ENCODE measurements at regions not wholly inside any gene's neighbourhood (a gene's known extent, or its start where the extent isn't known, plus 50 kb on each side); places are given as distances from the start of the nearest gene placed in this dataset.

DNA sequence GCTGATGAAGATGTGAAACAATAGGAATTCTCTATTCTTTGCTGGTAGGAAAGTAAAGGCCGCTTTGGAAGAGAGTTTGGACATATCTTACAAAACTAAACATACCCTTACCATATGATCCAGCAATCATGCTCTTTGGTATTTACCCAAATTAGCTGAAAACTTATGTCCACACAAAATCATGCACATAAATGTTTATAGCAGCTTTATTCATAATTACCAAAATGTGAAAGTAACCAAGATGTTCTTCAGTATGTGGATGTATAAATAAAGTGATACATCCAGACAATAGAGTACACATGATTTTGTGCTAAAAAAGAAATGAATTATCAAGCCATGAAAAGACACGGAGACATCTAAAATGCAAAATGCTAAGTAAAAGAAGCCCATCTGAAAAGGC lies 98.7 kb upstream of the SLC35F3 start:
- DNase-seq (no peak), ATAC-seq (ENCODE audit: low read depth) (no peak)
- H3K36me3 ChIP-seq (replicated peaks in 1 of 2; ENCODE audit: control extremely low read depth in 1 of 2, control insufficient read depth in 1 of 2, extremely low read depth in 1 of 2, insufficient read depth in 2 of 2, low read length in 1 of 2), result no peaks in the 10 kb centered on the region
- Mint-ChIP-seq H3K27ac (no peak overlapping the region), H3K27me3 (no peaks in the 10 kb centered on the region), H3K9me3 (ENCODE audit: insufficient read depth) (no peaks in the 10 kb centered on the region), H3K4me3 (no peak overlapping the region), H3K4me1 (no peaks in the 10 kb centered on the region)
- no peaks in the 10 kb centered on the region for H3K79me2 ChIP-seq (ENCODE audit: control insufficient read depth, insufficient read depth, low read length)
- H3K4me2 ChIP-seq (replicated peaks; ENCODE audit: low read depth, low read length, poor library complexity, severe bottlenecking), result no peak overlapping the region
- H3K4me1 ChIP-seq (ENCODE audit: control insufficient read depth in 2 of 2, insufficient read depth in 2 of 2, low read length in 2 of 2), result no peaks in the 10 kb centered on the region
- no CpG with 5 or more reads among the region's 2 CpGs for WGBS (ENCODE audit: insufficient coverage)
- H4K20me1 ChIP-seq (ENCODE audit: control insufficient read depth, insufficient read depth, low read length, poor library complexity, severe bottlenecking), result no peaks in the 10 kb centered on the region
- TF ChIP-seq, protein P1, sequence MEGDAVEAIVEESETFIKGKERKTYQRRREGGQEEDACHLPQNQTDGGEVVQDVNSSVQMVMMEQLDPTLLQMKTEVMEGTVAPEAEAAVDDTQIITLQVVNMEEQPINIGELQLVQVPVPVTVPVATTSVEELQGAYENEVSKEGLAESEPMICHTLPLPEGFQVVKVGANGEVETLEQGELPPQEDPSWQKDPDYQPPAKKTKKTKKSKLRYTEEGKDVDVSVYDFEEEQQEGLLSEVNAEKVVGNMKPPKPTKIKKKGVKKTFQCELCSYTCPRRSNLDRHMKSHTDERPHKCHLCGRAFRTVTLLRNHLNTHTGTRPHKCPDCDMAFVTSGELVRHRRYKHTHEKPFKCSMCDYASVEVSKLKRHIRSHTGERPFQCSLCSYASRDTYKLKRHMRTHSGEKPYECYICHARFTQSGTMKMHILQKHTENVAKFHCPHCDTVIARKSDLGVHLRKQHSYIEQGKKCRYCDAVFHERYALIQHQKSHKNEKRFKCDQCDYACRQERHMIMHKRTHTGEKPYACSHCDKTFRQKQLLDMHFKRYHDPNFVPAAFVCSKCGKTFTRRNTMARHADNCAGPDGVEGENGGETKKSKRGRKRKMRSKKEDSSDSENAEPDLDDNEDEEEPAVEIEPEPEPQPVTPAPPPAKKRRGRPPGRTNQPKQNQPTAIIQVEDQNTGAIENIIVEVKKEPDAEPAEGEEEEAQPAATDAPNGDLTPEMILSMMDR (IDR thresholded peaks at IDR 0.05), result no peak
- no peak for TF ChIP-seq EZH2 (IDR thresholded peaks at IDR 0.05; ENCODE audit: borderline replicate concordance, insufficient read depth, low read depth, low read length, poor library complexity, severe bottlenecking)
- H2AFZ ChIP-seq (ENCODE audit: insufficient read depth, low read depth, low read length, poor library complexity, severe bottlenecking), result no peak overlapping the region
- ChIA-PET CTCF (no interaction called here), POLR2A (no interaction called here)
- no peak overlapping the region for H3K27ac ChIP-seq (ENCODE audit: low read length in 2 of 2)
- intact Hi-C loops (cut with micrococcal nuclease), result no loop called here
- peaks cover 0 to 5% (median 0%) of the 10 kb centered on the region in 3 donors for H3K9me3 ChIP-seq (ENCODE audit: control extremely low read depth in 1 of 3, control insufficient read depth in 2 of 3, insufficient read depth in 1 of 3, low read length in 2 of 3)
- no peak overlapping the region for H3K9ac ChIP-seq (ENCODE audit: low read length)
- H3K4me3 ChIP-seq (ENCODE audit: control extremely low read depth in 1 of 5, extremely low read depth in 1 of 5, insufficient read depth in 1 of 5, low read depth in 2 of 5, low read length in 4 of 5), result no peak overlapping the region
- H3K27me3 ChIP-seq (replicated peaks in 1 of 4; ENCODE audit: control extremely low read depth in 1 of 4, control insufficient read depth in 3 of 4, insufficient read depth in 4 of 4, low read length in 3 of 4), result no peaks in the 10 kb centered on the region

DNA sequence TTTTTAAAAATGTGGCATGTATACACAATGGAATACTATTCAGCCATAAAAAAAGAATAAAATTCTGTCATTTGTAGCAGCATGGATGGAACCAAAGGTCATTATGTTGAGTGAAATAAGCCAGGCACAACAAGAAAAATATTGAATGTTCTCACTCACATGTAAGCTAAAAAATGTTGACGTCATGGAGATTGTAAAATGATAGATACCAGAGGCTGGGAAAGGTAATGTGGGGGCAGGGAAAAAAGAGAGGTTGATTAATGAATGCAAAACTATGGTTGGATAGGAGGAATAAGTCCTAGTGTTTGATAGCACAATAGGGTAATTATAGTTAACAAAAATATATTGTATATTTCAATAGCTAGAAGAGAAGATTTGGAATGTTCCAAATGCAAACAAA lies 89.1 kb upstream of the SLC35F3 start:
- Mint-ChIP-seq H3K27ac (no peak overlapping the region), H3K9me3 (ENCODE audit: insufficient read depth) (no peaks in the 10 kb centered on the region), H3K27me3 (no peaks in the 10 kb centered on the region), H3K4me3 (no peak overlapping the region), H3K4me1 (no peaks in the 10 kb centered on the region)
- no peaks in the 10 kb centered on the region for H3K4me1 ChIP-seq (ENCODE audit: control insufficient read depth in 2 of 2, insufficient read depth in 2 of 2, low read length in 2 of 2)
- no peak overlapping the region for H3K27ac ChIP-seq (ENCODE audit: low read length in 2 of 2)
- H3K9me3 ChIP-seq (ENCODE audit: control extremely low read depth in 1 of 3, control insufficient read depth in 2 of 3, insufficient read depth in 1 of 3, low read length in 2 of 3), result peaks cover 0 to 3% (median 0%) of the 10 kb centered on the region in 3 donors
- H4K20me1 ChIP-seq (ENCODE audit: control insufficient read depth, insufficient read depth, low read length, poor library complexity, severe bottlenecking), result no peaks in the 10 kb centered on the region
- TF ChIP-seq, protein P1 (IDR thresholded peaks at IDR 0.05), result no peak
- TF ChIP-seq EZH2 (IDR thresholded peaks at IDR 0.05; ENCODE audit: borderline replicate concordance, insufficient read depth, low read depth, low read length, poor library complexity, severe bottlenecking), result no peak
- intact Hi-C loops (cut with micrococcal nuclease), result no loop called here
- H3K27me3 ChIP-seq (replicated peaks in 1 of 4; ENCODE audit: control extremely low read depth in 1 of 4, control insufficient read depth in 3 of 4, insufficient read depth in 4 of 4, low read length in 3 of 4), result no peaks in the 10 kb centered on the region
- ATAC-seq (ENCODE audit: low read depth) (no peak), DNase-seq (no peak)
- no peak overlapping the region for H2AFZ ChIP-seq (ENCODE audit: insufficient read depth, low read depth, low read length, poor library complexity, severe bottlenecking)
- H3K4me3 ChIP-seq (ENCODE audit: control extremely low read depth in 1 of 5, extremely low read depth in 1 of 5, insufficient read depth in 1 of 5, low read depth in 2 of 5, low read length in 4 of 5), result no peak overlapping the region
- H3K9ac ChIP-seq (ENCODE audit: low read length), result no peak overlapping the region
- ChIA-PET POLR2A (no interaction called here), CTCF (no interaction called here)
- H3K79me2 ChIP-seq (ENCODE audit: control insufficient read depth, insufficient read depth, low read length), result no peaks in the 10 kb centered on the region
- no peak overlapping the region for H3K4me2 ChIP-seq (replicated peaks; ENCODE audit: low read depth, low read length, poor library complexity, severe bottlenecking)
- H3K36me3 ChIP-seq (replicated peaks in 1 of 2; ENCODE audit: control extremely low read depth in 1 of 2, control insufficient read depth in 1 of 2, extremely low read depth in 1 of 2, insufficient read depth in 2 of 2, low read length in 1 of 2), result no peaks in the 10 kb centered on the region
- no CpG with 5 or more reads among the region's 1 CpG for WGBS (ENCODE audit: insufficient coverage)

All from B cell (primary cell).